ENCODE measurements at regions not wholly inside any gene's neighbourhood (a gene's known extent, or its start where the extent isn't known, plus 50 kb on each side); places are given as distances from the start of the nearest gene placed in this dataset.
"Not testable (repeated sequence)": the region's sequence is repeated elsewhere in the genome, so short reads cannot be mapped to it uniquely, and the experiment has no call there.

DNA sequence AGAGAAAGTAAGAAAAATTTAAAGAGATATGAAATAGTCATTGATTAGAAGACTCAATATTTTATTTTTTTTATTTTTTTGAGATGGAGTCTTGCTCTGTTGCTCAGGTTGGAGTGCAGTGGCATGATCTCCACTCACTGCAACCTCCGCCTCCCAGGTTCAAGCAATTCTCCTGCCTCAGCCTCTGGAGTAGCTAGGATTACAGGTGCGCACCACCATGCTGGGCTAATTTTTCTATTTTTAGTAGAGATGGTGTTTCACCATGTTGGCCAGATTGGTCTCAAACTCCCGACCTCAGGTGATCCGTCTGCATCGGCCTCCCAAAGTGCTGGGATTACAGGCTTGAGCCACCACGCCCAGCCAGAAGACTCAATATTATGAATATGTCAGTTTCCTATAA is 672.6 kb downstream of the UQCRFS1 start:
- DNase-seq (ENCODE audit: low read depth in 2 of 2) = not testable (repeated sequence)

- no peak for DNase-seq (ENCODE audit: low read depth in 2 of 2)
Observed at GRCh38 chr19:28539759-28540158, 673.2 kb downstream of the UQCRFS1 start.

GRCh38 chr19:28538579-28538978 is 674.4 kb downstream of the UQCRFS1 start:
- DNase-seq (ENCODE audit: low read depth in 2 of 2) = not testable (repeated sequence)

- no peak for DNase-seq (ENCODE audit: low read depth in 2 of 2)
Observed at GRCh38 chr19:28537896-28538295, 675.1 kb downstream of the UQCRFS1 start.

DNA sequence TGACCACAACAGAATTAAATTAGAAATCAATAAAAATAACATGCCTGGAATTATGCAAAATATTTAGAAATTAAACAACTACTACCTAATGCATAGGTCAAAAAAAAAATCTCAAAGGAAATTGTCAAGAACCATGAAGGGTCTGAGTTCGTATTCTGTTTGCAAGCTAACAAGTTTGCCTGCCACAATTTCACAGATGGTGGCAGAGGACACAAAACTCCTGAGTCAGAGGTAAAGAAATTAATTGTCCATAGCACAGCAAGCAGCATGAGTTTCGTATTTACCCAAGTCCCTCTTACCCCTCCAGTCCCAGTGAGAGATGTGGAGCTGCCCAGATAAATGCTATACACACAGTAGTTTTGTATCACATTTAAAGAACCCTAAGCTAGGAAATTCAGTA is 675.9 kb downstream of the UQCRFS1 start:
- DNase-seq (ENCODE audit: low read depth in 2 of 2) = no peak

GRCh38 chr19:28535352-28535775 is 677.6 kb downstream of the UQCRFS1 start:
- DNase-seq (ENCODE audit: low read depth in 2 of 2) = no peak

GRCh38 chr19:28534766-28535351 is 678.1 kb downstream of the UQCRFS1 start:
- no peak for DNase-seq (ENCODE audit: low read depth in 2 of 2)

DNA sequence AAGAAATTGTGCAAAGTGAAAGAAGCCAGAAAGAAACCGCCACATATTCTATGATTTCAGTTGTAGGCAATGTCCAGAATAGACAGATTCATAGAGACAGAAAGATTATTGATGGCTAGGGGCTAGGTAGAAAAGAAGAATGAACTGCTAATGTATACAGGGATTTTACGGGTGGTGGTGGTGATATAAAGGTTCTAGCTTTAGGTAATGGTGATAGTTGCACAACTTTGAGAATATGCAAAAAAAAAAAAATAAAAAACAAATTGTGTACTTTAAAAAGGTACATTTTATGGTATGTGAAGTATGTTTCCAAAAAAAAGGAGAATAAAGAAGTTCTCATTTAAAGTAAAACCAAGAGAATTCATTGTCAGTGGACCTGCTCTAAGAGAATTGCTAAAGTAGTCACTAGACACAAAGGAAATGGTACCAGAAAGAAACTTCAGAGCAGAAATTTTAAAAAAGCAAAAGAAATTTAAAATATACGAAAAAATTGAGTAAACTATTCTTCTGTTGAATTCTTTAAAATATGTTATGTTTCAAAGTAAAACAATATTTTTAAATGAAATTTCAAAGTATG is 680.1 kb downstream of the UQCRFS1 start:
- no peak for DNase-seq (ENCODE audit: low read depth in 2 of 2)

- no peak for DNase-seq (ENCODE audit: low read depth in 2 of 2)
Observed at GRCh38 chr19:28531979-28532378, 681.0 kb downstream of the UQCRFS1 start.

DNA sequence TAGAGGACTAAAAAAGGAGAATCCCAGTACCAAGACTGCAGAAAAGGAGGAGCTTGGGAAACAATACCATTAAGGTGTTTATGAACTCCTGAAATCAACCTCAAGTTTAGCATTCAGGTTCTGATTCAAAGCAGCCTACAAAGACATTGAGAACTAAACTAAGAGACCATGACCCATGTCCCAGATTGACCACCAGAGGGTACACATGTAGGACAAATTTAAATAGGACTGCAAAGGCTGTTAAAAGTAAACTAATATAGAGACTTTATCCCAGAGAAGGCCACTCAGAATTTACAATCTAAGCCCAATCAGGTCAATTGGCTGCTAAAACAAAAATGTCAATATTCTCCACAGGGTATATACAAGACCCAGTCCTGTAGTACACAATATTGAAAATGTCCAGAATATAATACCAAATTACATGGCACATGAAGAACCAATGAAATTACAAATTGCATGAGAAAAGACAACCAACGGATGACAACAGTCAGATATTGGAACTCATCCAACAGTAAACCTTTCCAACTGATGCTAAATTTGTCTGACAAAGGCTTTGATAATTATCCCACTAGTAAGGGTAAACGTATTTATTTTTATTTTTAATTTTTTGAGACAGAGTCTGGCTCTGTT is 682.4 kb downstream of the UQCRFS1 start:
- DNase-seq (ENCODE audit: low read depth in 2 of 2) = no peak

DNA sequence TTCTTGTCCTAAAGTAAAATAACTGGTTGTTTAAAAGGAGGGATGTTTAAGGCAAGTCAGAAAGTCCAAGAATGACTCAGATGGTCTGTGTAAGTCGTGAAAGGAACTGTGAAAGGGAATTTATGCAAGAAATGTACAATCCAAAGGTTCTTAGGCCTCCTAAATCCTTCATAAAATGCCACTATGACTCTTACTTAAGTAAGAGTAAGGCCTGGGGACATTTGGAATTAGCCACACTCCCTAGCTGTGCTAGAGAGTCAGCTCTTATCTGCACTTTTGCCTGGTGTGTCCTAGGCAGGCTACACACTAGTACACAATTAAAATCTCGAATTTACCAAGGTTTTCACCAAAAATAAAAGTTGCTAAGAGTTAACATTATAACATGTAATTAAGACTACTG is 686.9 kb downstream of the UQCRFS1 start:
- no peak for DNase-seq (ENCODE audit: low read depth in 2 of 2)

DNA sequence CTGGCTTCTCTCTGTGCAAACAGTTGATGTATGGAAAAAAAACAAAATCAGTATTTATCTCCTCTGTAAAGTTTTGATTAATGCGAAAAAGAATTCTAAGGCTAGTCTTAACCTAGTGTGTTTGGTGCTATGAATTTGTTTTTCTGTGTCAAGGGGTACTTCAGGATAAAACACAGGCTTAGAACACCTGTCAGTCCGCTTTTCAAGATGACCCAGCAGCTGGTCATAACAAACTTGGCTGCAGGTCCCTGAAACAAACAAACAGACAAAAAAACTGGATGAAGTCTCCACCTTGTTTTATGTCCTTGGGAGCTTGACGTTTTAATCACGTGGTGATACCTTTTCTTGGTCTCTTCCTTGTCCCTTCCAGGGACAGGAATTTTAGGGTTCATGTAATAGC is 689.3 kb downstream of the UQCRFS1 start:
- DNase-seq (ENCODE audit: low read depth in 2 of 2) = no peak

- DNase-seq (ENCODE audit: low read depth in 2 of 2) = no peak
Observed at GRCh38 chr19:28522545-28522922, 690.4 kb downstream of the UQCRFS1 start.

DNA sequence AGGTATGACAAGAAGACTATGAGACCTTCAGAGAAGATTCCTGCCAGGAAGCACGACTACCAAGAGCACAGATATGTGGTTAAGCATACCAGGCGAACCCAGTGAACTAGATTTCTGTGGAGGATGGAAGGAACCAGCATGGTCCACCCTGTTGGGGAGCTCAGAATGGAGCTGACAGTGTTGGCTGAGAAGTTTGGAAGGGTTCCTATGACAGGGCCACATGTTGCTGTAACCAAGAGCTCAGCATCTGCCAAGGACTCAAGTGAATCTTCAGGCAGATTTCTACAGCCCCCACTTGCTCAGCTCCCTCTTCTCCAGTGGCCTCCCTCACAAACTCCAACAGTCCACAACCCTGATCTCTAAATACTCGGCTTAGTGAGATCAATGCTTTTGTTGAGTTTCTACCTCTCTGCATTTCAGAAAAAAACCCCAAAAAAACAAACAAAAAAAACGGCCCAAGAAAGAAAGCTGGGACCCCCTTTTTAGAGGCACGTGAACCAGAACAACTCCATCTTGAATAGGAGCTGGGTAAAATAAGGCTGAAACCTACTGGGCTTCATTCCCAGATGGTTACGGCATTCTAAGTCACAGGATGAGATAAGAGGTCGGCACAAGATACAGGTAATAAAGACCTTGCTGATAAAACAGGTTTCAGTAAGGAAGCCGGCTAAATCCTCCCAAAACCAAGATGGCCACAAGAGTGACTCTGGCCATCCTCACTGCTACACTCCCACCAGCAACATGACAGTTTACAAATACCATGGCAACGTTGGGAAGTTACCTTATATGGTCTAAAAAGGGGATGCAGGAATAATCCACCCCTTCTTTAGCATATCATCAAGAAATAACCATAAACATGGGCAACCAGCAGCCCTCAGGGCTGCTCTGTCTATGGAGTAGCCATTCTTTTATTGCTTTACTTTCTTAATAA is 691.1 kb downstream of the UQCRFS1 start:
- no peak for DNase-seq (ENCODE audit: low read depth in 2 of 2)

- no peak for DNase-seq (ENCODE audit: low read depth in 2 of 2)
Observed at GRCh38 chr19:28520998-28521568, 691.9 kb downstream of the UQCRFS1 start.

- DNase-seq (ENCODE audit: low read depth in 2 of 2) = no peak
Observed at GRCh38 chr19:28519952-28520861, 692.7 kb downstream of the UQCRFS1 start.

- DNase-seq (ENCODE audit: low read depth in 2 of 2) = no peak
Observed at GRCh38 chr19:28519218-28519779, 693.7 kb downstream of the UQCRFS1 start.

DNA sequence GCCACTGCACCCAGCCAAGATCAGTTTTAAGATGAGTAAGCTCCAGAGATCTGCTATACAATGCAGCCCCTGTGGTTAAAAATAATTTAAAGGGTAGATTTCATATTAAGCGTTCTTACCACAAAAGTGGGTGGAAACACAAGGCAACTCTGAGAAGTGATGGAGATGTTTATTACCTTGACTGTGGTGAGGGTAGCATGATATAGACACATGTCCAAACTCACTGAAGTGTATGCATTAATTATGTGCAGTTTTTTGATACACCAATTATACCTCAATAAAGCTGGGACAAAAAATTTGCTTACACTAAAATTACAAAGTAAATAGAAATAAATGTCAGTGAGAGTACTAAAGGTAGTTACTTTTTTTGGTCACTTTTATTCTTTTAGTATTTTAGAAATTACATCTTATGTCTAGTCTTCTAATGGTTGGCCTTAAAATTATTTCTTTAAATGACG is 696.5 kb downstream of the UQCRFS1 start:
- no peak for DNase-seq (ENCODE audit: low read depth in 2 of 2)

DNA sequence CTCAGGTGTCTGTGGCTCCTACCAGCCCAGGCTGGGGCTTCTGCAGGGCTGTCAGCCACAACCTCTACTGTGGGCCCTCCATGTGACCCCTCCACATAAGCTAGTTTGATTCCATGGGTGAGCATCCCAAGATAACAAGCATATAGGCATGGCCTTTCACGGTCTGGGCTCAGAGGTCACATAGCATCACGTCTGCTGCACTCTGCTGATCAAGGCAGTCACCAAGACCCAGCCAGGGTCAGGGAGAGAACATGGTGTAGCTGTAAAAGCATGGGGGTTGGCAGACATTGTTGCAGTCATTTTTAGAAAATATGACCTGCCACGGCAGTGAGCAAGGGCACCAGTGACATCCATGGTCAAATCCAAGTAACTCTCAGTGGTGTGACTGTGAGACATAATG is 698.8 kb downstream of the UQCRFS1 start:
- no peak for DNase-seq (ENCODE audit: low read depth in 2 of 2)

GRCh38 chr19:28511655-28512054 is 701.3 kb downstream of the UQCRFS1 start:
- DNase-seq (ENCODE audit: low read depth in 2 of 2) = no peak

Measured in activated CD4-positive, alpha-beta T cell treated with anti-CD3 and anti-CD28 coated beads for 24 hours (primary cell).